OCI-LY7 (cell line): ENCODE measurements at regions not wholly inside any gene's neighbourhood (a gene's known extent, or its start where the extent isn't known, plus 50 kb on each side); places are given as distances from the start of the nearest gene placed in this dataset.

Experiments used
- EZH2phosphoT487 ChIP-seq: fragments of 200-600 bp; sonication (generic); IDR thresholded peaks from 2 replicates; pipeline ENCODE4 v1.6.1; 2018; ENCODE audit warnings: low read depth, borderline replicate concordance, mild to moderate bottlenecking, mixed run types, antibody characterized with exemption, low read length, moderate library complexity, mixed read lengths
- TF ChIP-seq, protein P1 (sequence below): fragments of 200-600 bp; sonication (generic); conservative IDR thresholded peaks from 2 replicates; pipeline ENCODE4 v1.5.1; 2014; ENCODE audit warnings: mild to moderate bottlenecking, antibody characterized with exemption, low read length, moderate library complexity, mixed read lengths

DNA sequence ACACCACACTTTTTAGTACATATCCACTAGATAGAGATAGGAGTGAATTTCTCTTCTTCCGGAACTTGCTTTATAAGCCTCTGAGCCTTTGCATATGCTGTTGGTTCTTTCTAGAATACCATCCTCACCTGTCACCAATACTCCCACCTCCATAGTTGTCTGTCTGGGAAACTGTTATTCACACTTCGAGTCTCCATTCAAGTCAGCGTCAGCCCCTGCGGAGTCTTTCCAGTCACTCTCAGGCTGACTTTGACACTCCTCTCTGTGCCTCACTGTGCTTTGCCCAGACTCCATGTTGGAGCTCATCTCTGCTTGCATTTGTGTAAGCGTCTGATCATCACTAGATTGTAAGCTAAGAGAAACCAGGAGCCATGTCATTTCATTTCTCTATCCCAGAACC, 66.5 kb upstream of the NRBF2 start:
- TF ChIP-seq, protein P1, sequence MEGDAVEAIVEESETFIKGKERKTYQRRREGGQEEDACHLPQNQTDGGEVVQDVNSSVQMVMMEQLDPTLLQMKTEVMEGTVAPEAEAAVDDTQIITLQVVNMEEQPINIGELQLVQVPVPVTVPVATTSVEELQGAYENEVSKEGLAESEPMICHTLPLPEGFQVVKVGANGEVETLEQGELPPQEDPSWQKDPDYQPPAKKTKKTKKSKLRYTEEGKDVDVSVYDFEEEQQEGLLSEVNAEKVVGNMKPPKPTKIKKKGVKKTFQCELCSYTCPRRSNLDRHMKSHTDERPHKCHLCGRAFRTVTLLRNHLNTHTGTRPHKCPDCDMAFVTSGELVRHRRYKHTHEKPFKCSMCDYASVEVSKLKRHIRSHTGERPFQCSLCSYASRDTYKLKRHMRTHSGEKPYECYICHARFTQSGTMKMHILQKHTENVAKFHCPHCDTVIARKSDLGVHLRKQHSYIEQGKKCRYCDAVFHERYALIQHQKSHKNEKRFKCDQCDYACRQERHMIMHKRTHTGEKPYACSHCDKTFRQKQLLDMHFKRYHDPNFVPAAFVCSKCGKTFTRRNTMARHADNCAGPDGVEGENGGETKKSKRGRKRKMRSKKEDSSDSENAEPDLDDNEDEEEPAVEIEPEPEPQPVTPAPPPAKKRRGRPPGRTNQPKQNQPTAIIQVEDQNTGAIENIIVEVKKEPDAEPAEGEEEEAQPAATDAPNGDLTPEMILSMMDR = no peak
- no peak for TF ChIP-seq EZH2phosphoT487
